CD4-positive, alpha-beta T cell (primary cell): ENCODE measurements at regions not wholly inside any gene's neighbourhood (a gene's known extent, or its start where the extent isn't known, plus 50 kb on each side); places are given as distances from the start of the nearest gene placed in this dataset.

ENCODE experiments used
- ATAC-seq: fragments of 200-7000 bp; cut with Tn5 transposase; one replicate; pipeline ENCODE4 v1.10.0; 2022; ENCODE audit warnings: mild to moderate bottlenecking; ENCODE audit not compliant: poor library complexity
- CTCF ChIA-PET: fragments of 350-600 bp; sonication (Branson Sonifier 250); formaldehyde crosslinking; loops from one replicate; lab custom pipeline; 2021; ENCODE audit warnings: antibody characterized with exemption, inconsistent platforms; lab: Charles Lee
- POLR2A ChIA-PET: fragments of 350-600 bp; sonication (Branson Sonifier 250); formaldehyde crosslinking; loops from one replicate; lab custom pipeline; 2021; ENCODE audit warnings: antibody characterized with exemption, inconsistent platforms; lab: Charles Lee
- DNase-seq, 14 experiments: peaks; one replicate each; pipeline ENCODE4 v3.0.0-alpha.2; 2013 to 2020; ENCODE audit warnings: mixed read lengths in 2 of 14
- H3K27ac ChIP-seq, 2 donors: one replicate each; pipeline versions ENCODE4 v1.5.1 to v1.7.0; 2013; ENCODE audit warnings: low read length in 2 of 2, low read depth in 1 of 2, mild to moderate bottlenecking in 1 of 2
- H3K27me3 ChIP-seq, 2 experiments: 1 replicate in 1 of 2; 2 replicates in 1 of 2; pipeline versions ENCODE4 v1.6.1 to v1.7.0; 2013; ENCODE audit warnings: low read length in 2 of 2, control low read depth in 1 of 2, mild to moderate bottlenecking in 1 of 2, moderate library complexity in 1 of 2; ENCODE audit not compliant: insufficient read depth in 2 of 2, control insufficient read depth in 1 of 2
- H3K36me3 ChIP-seq: one replicate; pipeline ENCODE4 v1.6.1; 2013; ENCODE audit warnings: low read length, control low read depth; ENCODE audit not compliant: insufficient read depth
- H3K4me1 ChIP-seq: one replicate; pipeline ENCODE4 v1.6.1; 2013; ENCODE audit warnings: low read length, control low read depth; ENCODE audit not compliant: insufficient read depth
- H3K4me3 ChIP-seq: one replicate; pipeline ENCODE4 v1.5.1; 2013; ENCODE audit warnings: mild to moderate bottlenecking, low read length, moderate library complexity
- H3K9me3 ChIP-seq, 2 experiments: 1 replicate in 1 of 2; 2 replicates in 1 of 2; pipeline versions ENCODE4 v1.6.1 to v1.7.0; 2013; ENCODE audit warnings: low read length in 2 of 2, mild to moderate bottlenecking in 2 of 2, control low read depth in 1 of 2, moderate library complexity in 1 of 2; ENCODE audit not compliant: control insufficient read depth in 1 of 2, insufficient read depth in 1 of 2
- H3K27ac Mint-ChIP-seq: one replicate; pipeline ENCODE4 v1.8.0; 2020; ENCODE audit warnings: mixed read lengths
- H3K27me3 Mint-ChIP-seq: one replicate; pipeline ENCODE4 v1.8.0; 2021; ENCODE audit warnings: mixed read lengths
- H3K36me3 Mint-ChIP-seq: one replicate; pipeline ENCODE4 v1.8.0; 2021; ENCODE audit warnings: low read depth, mixed read lengths
- H3K4me1 Mint-ChIP-seq: one replicate; pipeline ENCODE4 v1.8.0; 2021; ENCODE audit warnings: low read depth, mixed read lengths
- H3K4me3 Mint-ChIP-seq: one replicate; pipeline ENCODE4 v1.8.0; 2020; ENCODE audit warnings: mild to moderate bottlenecking, mixed read lengths
- H3K9me3 Mint-ChIP-seq: one replicate; pipeline ENCODE4 v1.8.0; 2020; ENCODE audit warnings: mixed read lengths
- intact Hi-C, 2 experiments: fragments of 100-400 bp; cut with DNase I in 1 of 2; cut with micrococcal nuclease in 1 of 2; formaldehyde crosslinking; loops; one replicate each; pipeline versions ENCODE4 v1.15.1 to v1.9.0; 2023 to 2025; cut with DNase I, micrococcal nuclease
- TF ChIP-seq, protein P1 (sequence below): fragments of 200-600 bp; IDR thresholded peaks from one replicate; pipeline ENCODE4 v1.8.0; 2022; ENCODE audit warnings: antibody characterized with exemption, mild to moderate bottlenecking

DNA sequence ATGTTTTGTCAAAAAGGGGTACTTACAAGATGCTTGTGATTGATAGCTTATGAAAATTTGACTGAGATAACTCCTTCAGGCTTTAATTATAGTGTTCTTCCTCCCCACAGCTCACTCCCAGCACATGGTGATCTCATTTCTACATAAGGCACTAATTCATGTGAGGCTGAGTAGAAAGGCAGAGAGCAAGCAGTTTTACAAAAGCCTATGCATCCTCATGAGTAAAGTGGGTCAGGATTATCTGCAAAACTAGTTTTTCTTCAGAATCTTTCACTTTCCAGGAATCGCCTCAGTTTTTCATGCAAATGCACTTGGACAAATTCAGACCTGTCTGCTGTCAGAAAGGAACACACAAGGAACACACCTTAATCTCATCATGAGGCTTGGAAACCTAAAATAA is 92.1 kb upstream of the FBN2 start:
- DNase-seq (no peak), ATAC-seq (no peak)
- Histone ChIP-seq H3K9me3 (no peaks in the 10 kb centered on the region), H3K27me3 (no peaks in the 10 kb centered on the region), H3K4me1 (no peaks in the 10 kb centered on the region), H3K27ac (no peak overlapping the region), H3K36me3 (no peaks in the 10 kb centered on the region), H3K4me3 (no peak overlapping the region)
- intact Hi-C loops: no loop called here
- POLR2A ChIA-PET: no interaction called here
- H3K36me3 Mint-ChIP-seq: no peaks in the 10 kb centered on the region
- no peaks in the 10 kb centered on the region for H3K4me1 Mint-ChIP-seq
- no peak overlapping the region for H3K27ac Mint-ChIP-seq
- H3K27me3 Mint-ChIP-seq: peaks cover 3% of the 10 kb centered on the region
- CTCF ChIA-PET: no interaction called here
- TF ChIP-seq, protein P1, sequence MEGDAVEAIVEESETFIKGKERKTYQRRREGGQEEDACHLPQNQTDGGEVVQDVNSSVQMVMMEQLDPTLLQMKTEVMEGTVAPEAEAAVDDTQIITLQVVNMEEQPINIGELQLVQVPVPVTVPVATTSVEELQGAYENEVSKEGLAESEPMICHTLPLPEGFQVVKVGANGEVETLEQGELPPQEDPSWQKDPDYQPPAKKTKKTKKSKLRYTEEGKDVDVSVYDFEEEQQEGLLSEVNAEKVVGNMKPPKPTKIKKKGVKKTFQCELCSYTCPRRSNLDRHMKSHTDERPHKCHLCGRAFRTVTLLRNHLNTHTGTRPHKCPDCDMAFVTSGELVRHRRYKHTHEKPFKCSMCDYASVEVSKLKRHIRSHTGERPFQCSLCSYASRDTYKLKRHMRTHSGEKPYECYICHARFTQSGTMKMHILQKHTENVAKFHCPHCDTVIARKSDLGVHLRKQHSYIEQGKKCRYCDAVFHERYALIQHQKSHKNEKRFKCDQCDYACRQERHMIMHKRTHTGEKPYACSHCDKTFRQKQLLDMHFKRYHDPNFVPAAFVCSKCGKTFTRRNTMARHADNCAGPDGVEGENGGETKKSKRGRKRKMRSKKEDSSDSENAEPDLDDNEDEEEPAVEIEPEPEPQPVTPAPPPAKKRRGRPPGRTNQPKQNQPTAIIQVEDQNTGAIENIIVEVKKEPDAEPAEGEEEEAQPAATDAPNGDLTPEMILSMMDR: no peak
- H3K9me3 Mint-ChIP-seq: no peaks in the 10 kb centered on the region
- no peak overlapping the region for H3K4me3 Mint-ChIP-seq

DNA sequence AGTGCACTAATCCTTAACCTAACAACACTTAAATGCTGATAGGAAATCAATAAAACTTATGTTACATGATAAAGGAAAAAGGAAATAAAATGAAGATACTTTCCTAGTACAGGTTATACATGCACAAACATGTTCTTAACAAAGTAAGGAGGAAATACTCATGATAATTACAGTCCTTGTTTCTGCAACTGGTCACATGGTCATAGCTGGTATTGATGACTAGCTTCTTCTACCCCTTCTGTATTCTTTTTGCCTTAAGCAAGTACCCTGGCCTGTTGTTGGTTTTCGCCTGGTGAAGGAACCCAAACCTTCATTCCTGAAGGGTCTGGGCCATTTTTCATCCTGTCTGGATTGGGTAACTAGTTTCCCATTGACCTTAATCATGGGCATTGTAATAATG is 93.7 kb upstream of the FBN2 start:
- Histone ChIP-seq H3K4me3 (no peak overlapping the region), H3K27ac (no peak overlapping the region), H3K9me3 (no peaks in the 10 kb centered on the region), H3K4me1 (no peaks in the 10 kb centered on the region), H3K36me3 (no peaks in the 10 kb centered on the region), H3K27me3 (no peaks in the 10 kb centered on the region)
- Mint-ChIP-seq H3K36me3 (no peaks in the 10 kb centered on the region), H3K9me3 (no peaks in the 10 kb centered on the region), H3K4me3 (no peak overlapping the region), H3K27ac (no peak overlapping the region), H3K27me3 (no peaks in the 10 kb centered on the region), H3K4me1 (no peaks in the 10 kb centered on the region)
- ATAC-seq (no peak), DNase-seq (no peak)
- CTCF ChIA-PET: no interaction called here
- TF ChIP-seq, protein P1: no peak
- POLR2A ChIA-PET: no interaction called here
- intact Hi-C loops: no loop called here

DNA sequence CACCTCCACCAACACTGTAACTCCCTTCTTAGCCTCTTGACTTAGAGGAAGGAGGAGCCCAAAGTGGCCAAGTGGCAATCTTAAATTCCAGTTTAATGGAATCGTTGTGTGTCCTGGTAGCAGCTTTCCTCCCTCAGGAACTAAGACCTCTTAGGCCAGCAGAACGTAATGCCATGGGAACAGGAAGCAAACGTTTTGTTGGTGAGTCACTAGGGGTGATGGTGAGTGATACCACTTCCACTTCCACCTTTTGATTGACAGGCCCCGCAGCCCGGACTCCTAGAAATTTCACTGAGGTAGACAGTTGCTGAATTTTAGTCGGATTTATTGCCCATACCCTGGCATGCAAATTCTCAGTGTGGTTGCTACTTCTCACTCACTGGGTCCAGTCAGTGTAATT is 94.2 kb upstream of the FBN2 start:
- Histone ChIP-seq H3K27ac (no peak overlapping the region), H3K36me3 (no peaks in the 10 kb centered on the region), H3K27me3 (no peaks in the 10 kb centered on the region), H3K9me3 (no peaks in the 10 kb centered on the region), H3K4me1 (no peaks in the 10 kb centered on the region), H3K4me3 (no peak overlapping the region)
- POLR2A ChIA-PET: no interaction called here
- intact Hi-C loops: no loop called here
- Mint-ChIP-seq H3K27me3 (no peaks in the 10 kb centered on the region), H3K9me3 (no peaks in the 10 kb centered on the region), H3K27ac (no peak overlapping the region), H3K4me1 (no peaks in the 10 kb centered on the region), H3K4me3 (no peak overlapping the region), H3K36me3 (no peaks in the 10 kb centered on the region)
- DNase-seq (no peak), ATAC-seq (no peak)
- TF ChIP-seq, protein P1: no peak
- CTCF ChIA-PET: no interaction called here
